Loucy (cell line): ENCODE measurements at regions not wholly inside any gene's neighbourhood (a gene's known extent, or its start where the extent isn't known, plus 50 kb on each side); places are given as distances from the start of the nearest gene placed in this dataset.

ENCODE experiments used
- EZH2phosphoT487 ChIP-seq: fragments of 200-600 bp; IDR thresholded peaks from 2 replicates; pipeline ENCODE4 v1.6.1; 2018; ENCODE audit warnings: antibody characterized with exemption, mild to moderate bottlenecking, moderate library complexity, borderline replicate concordance
- TF ChIP-seq, protein P1 (sequence below): fragments of 200-600 bp; sonication (generic); conservative IDR thresholded peaks from 2 replicates; pipeline ENCODE4 v1.5.1; 2014; ENCODE audit warnings: mild to moderate bottlenecking, antibody characterized with exemption, low read length

GRCh38 chr2:20562540-20563225, 88.2 kb downstream of the HS1BP3 start:
- TF ChIP-seq, protein P1, sequence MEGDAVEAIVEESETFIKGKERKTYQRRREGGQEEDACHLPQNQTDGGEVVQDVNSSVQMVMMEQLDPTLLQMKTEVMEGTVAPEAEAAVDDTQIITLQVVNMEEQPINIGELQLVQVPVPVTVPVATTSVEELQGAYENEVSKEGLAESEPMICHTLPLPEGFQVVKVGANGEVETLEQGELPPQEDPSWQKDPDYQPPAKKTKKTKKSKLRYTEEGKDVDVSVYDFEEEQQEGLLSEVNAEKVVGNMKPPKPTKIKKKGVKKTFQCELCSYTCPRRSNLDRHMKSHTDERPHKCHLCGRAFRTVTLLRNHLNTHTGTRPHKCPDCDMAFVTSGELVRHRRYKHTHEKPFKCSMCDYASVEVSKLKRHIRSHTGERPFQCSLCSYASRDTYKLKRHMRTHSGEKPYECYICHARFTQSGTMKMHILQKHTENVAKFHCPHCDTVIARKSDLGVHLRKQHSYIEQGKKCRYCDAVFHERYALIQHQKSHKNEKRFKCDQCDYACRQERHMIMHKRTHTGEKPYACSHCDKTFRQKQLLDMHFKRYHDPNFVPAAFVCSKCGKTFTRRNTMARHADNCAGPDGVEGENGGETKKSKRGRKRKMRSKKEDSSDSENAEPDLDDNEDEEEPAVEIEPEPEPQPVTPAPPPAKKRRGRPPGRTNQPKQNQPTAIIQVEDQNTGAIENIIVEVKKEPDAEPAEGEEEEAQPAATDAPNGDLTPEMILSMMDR, result no peak; the same call in 1 of the 2 replicates
- no peak for TF ChIP-seq EZH2phosphoT487
